Testis (tissue), 2 donors: ENCODE measurements at regions not wholly inside any gene's neighbourhood (a gene's known extent, or its start where the extent isn't known, plus 50 kb on each side); places are given as distances from the start of the nearest gene placed in this dataset.
"Not testable (repeated sequence)": the region's sequence is repeated elsewhere in the genome, so short reads cannot be mapped to it uniquely, and the experiment has no call there.

Experiments
- DNase-seq: peaks from one replicate; pipeline ENCODE4 v3.0.0-alpha.2; 2019
- H3K27ac ChIP-seq, 2 donors: fragments of 200-600 bp; sonication (generic); one replicate each; pipeline ENCODE4 v1.5.1; 2019
- H3K27me3 ChIP-seq: fragments of 200-600 bp; sonication (generic); one replicate; pipeline ENCODE4 v1.5.1; 2019
- H3K36me3 ChIP-seq: fragments of 200-600 bp; sonication (generic); one replicate; pipeline ENCODE4 v1.5.1; 2017; ENCODE audit warnings: low read depth; ENCODE audit errors: missing control alignments
- H3K4me1 ChIP-seq: fragments of 200-600 bp; sonication (generic); one replicate; pipeline ENCODE4 v1.5.1; 2019
- H3K4me3 ChIP-seq, 2 donors: fragments of 200-600 bp; sonication (generic); one replicate each; pipeline ENCODE4 v1.5.1; 2017 to 2019
- H3K9me3 ChIP-seq: fragments of 200-600 bp; sonication (generic); one replicate; pipeline ENCODE4 v1.5.1; 2017
- POLR2A ChIP-seq: fragments of 450-650 bp; IDR thresholded peaks from one replicate; pipeline ENCODE4 v1.6.1; 2017; ENCODE audit warnings: antibody characterized with exemption, mild to moderate bottlenecking, moderate library complexity
- WGBS, 2 donors: methylation state at CpG; one replicate each; pipeline ENCODE4 v1.1.5; 2018; 5-methylcytosine and 5-hydroxymethylcytosine counted together
- intact Hi-C: fragments of 100-400 bp; cut with DNase I; formaldehyde crosslinking; loops from one replicate; pipeline ENCODE4 v1.15.1; 2023; ENCODE audit warnings: low total_unique reads
- small RNA-seq, 2 donors: library from RNA; depleted of rRNA; stranded (forward); fragments of <200 nt; gene quantifications; one replicate each; pipeline ENCODE3, GENCODE V24; 2016
- TF ChIP-seq, protein P1 (sequence below), 3 experiments: fragments of 450-650 bp in 2 of 3; fragments of 200-600 bp in 1 of 3; sonication (generic) in 1 of 3; IDR thresholded peaks; one replicate each; pipeline ENCODE4 v1.5.1; 2016 to 2019; ENCODE audit warnings: antibody characterized with exemption in 3 of 3, mild to moderate bottlenecking in 2 of 3, moderate library complexity in 1 of 3

- 84 to 87% methylated on average over 7 to 9 of the region's 9 CpGs for WGBS, 2 donors
- DNase-seq, result no peak
- no peak overlapping the region for H3K27ac ChIP-seq
- H3K4me1 ChIP-seq, result no peaks in the 10 kb centered on the region
- H3K4me3 ChIP-seq, result no peak overlapping the region
- H3K9me3 ChIP-seq, result no peaks in the 10 kb centered on the region
- intact Hi-C loops, result no loop called here
- TF ChIP-seq POLR2A, result no peak
- TF ChIP-seq, protein P1, sequence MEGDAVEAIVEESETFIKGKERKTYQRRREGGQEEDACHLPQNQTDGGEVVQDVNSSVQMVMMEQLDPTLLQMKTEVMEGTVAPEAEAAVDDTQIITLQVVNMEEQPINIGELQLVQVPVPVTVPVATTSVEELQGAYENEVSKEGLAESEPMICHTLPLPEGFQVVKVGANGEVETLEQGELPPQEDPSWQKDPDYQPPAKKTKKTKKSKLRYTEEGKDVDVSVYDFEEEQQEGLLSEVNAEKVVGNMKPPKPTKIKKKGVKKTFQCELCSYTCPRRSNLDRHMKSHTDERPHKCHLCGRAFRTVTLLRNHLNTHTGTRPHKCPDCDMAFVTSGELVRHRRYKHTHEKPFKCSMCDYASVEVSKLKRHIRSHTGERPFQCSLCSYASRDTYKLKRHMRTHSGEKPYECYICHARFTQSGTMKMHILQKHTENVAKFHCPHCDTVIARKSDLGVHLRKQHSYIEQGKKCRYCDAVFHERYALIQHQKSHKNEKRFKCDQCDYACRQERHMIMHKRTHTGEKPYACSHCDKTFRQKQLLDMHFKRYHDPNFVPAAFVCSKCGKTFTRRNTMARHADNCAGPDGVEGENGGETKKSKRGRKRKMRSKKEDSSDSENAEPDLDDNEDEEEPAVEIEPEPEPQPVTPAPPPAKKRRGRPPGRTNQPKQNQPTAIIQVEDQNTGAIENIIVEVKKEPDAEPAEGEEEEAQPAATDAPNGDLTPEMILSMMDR (IDR thresholded peaks at IDR 0.05), result no peak
- H3K27me3 ChIP-seq, result no peaks in the 10 kb centered on the region
- H3K36me3 ChIP-seq, result no peaks in the 10 kb centered on the region
These were observed 70.0 kb upstream of the FRG1 start for GRCh38 chr4:189870511-189871234.

- TF ChIP-seq POLR2A, result no peak
- TF ChIP-seq, protein P1 (IDR thresholded peaks at IDR 0.05), result no peak
- no peak for DNase-seq
- H3K27me3 ChIP-seq, result no peaks in the 10 kb centered on the region
- no peak overlapping the region for H3K4me3 ChIP-seq
- no peaks in the 10 kb centered on the region for H3K36me3 ChIP-seq
- WGBS, 2 donors, result 86% methylated on average over 2 of the region's 2 CpGs
- no peak overlapping the region for H3K27ac ChIP-seq
- intact Hi-C loops, result no loop called here
- H3K4me1 ChIP-seq, result no peaks in the 10 kb centered on the region
- H3K9me3 ChIP-seq, result no peaks in the 10 kb centered on the region
These were observed 66.1 kb upstream of the FRG1 start for GRCh38 chr4:189874591-189874990.

GRCh38 chr4:189881190-189881589 lies 59.5 kb upstream of the FRG1 start:
- H3K4me3 ChIP-seq, H3K36me3 ChIP-seq, H3K27ac ChIP-seq, intact Hi-C loops, H3K9me3 ChIP-seq, H3K27me3 ChIP-seq, H3K4me1 ChIP-seq: not testable (repeated sequence)
- DNase-seq, result peak; percentile 60
- WGBS, 2 donors, result 91% methylated on average over 15 of the region's 15 CpGs

- intact Hi-C loops, H3K27ac ChIP-seq, H3K36me3 ChIP-seq, H3K4me1 ChIP-seq, H3K27me3 ChIP-seq, H3K9me3 ChIP-seq, DNase-seq, H3K4me3 ChIP-seq: not testable (repeated sequence)
- WGBS, 2 donors, result 67 to 87% methylated on average over 4 of the region's 4 CpGs
These were observed 52.3 kb upstream of the FRG1 start for GRCh38 chr4:189888407-189888806.

Small RNA genes lying in the stretch of these regions (small RNA-seq; reads per million reads assigned to genes)
- gene RNU1-51P (0 reads per million in 2 donors), gene RNU7-192P (0 reads per million in 2 donors)
